ENCODE measurements at regions not wholly inside any gene's neighbourhood (a gene's known extent, or its start where the extent isn't known, plus 50 kb on each side); places are given as distances from the start of the nearest gene placed in this dataset.
"Not testable (repeated sequence)": the region's sequence is repeated elsewhere in the genome, so short reads cannot be mapped to it uniquely, and the experiment has no call there.

DNA sequence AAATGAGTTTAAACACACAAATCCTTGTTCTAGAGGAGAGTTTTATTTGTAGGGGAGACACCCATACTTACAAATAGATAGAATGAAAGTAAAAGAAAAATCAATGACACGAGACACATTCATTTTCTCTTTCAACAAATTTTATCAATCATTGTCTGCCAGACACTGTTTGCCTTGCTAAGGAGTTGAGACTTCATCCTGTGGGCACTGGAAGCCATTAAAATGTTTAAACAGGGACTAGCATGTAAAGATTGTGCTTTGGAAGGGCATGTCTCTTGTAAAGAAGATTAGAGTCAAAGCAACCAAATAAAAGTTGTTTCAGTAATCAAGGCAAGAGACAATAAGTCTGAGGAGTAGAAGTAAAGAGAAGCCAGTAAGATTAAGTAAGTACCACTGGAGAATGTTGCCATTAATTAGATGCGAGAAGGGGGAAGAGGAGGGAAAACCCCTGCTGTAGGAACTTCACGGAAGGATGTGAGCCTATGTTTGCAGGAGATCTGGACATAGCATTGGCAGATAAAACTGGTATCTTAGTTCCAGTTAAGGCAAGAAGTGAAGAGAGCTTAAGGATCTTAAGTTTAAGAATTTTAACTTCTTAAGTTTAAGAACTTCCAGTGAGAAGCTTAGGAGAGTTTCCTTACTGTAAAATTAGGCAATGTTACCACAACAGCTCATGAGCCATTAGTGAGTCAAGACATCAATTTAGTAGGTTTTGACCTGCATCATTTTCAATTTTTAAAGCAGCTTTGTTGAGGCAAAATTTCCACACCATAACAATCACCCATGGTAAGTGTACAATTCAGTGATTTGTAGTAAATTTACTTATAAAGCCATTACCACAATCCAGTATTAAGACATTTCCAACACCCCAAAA, 117.0 kb upstream of the UST start:
- no peak for DNase-seq (ENCODE audit: low read depth)
- TF ChIP-seq, protein P1, sequence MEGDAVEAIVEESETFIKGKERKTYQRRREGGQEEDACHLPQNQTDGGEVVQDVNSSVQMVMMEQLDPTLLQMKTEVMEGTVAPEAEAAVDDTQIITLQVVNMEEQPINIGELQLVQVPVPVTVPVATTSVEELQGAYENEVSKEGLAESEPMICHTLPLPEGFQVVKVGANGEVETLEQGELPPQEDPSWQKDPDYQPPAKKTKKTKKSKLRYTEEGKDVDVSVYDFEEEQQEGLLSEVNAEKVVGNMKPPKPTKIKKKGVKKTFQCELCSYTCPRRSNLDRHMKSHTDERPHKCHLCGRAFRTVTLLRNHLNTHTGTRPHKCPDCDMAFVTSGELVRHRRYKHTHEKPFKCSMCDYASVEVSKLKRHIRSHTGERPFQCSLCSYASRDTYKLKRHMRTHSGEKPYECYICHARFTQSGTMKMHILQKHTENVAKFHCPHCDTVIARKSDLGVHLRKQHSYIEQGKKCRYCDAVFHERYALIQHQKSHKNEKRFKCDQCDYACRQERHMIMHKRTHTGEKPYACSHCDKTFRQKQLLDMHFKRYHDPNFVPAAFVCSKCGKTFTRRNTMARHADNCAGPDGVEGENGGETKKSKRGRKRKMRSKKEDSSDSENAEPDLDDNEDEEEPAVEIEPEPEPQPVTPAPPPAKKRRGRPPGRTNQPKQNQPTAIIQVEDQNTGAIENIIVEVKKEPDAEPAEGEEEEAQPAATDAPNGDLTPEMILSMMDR (IDR thresholded peaks at IDR 0.05; ENCODE audit: low read depth, low read length, missing control alignments), result no peak
- in situ Hi-C loops (cut with HindIII; ENCODE audit: low sequenced_read_pairs), result no loop called here
- H3K4me3 ChIP-seq (ENCODE audit: low read depth, low read length), result no peak overlapping the region

DNA sequence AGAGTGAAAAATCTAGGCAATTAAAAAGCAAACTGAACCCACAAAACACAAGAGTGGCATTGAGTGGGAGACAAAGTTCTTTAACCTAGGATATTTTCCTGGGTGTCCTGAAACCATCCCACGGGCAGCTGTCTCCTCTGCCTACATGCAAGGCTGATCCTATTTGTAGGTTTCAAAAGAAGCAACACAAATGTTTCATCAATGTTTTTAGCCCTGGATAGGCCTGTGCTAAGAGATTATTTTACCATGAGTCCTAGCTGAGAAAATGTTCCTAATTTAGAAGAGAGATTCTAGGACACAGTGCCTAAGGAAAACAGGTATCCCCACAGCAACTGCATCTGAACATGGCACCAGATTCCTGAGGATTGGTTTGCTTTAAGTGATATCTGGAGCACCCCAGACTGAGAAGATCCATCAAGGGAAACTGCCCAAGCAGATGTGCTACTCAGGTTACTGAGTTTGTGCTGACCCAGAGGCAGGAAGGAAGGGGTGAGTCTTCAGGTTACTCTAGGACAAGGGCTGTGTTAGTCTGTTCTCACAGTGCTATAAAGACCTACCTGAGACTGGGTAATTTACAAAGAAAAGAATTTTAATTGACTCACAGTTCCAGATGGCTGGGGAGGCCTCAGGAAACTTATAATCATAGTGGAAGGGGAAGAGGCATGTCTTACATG, 111.6 kb upstream of the UST start:
- no peak overlapping the region for H3K4me3 ChIP-seq (ENCODE audit: low read depth, low read length)
- DNase-seq (ENCODE audit: low read depth), result no peak
- TF ChIP-seq, protein P1 (IDR thresholded peaks at IDR 0.05; ENCODE audit: low read depth, low read length, missing control alignments), result no peak
- in situ Hi-C loops (cut with HindIII; ENCODE audit: low sequenced_read_pairs), result no loop called here

DNA sequence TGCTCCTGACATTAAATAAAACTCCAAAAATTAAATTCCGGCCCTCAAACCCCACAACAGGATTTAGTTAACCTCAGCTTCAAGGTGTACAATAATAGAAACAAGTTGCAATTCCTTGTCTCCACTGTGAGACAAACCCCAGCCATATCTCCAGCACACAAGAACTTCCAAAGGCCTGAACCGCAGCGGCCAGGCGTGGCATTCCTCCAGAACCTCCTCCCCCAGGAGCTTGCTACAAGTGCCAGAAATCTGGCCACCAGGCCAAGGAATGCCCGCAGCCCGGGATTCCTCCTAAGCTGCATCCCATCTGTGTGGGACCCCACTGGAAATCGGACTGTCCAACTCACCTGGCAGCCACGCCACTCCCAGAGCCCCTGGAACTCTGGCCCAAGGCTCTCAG, 105.0 kb upstream of the UST start:
- DNase-seq (ENCODE audit: low read depth); H3K4me3 ChIP-seq (ENCODE audit: low read depth, low read length); in situ Hi-C loops (cut with HindIII; ENCODE audit: low sequenced_read_pairs): not testable (repeated sequence)

DNA sequence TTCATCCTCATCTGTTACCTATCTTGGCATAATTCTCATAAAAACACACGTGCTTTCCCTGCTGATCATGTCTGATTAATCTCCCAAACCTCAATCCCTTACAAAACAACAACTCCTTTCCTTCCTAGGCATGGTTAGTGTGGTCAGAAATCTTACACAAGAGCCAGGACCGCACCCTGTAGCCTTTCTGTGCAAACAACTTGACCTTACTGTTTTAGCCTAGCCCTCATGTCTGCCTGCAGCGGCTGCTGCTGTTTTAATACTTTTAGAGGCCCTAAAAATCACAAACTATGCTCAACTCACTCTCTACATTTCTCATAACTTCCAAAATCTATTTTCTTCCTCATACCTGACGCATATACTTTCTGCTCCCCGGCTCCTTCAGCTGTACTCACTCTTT, 103.6 kb upstream of the UST start:
- in situ Hi-C loops (cut with HindIII; ENCODE audit: low sequenced_read_pairs); H3K4me3 ChIP-seq (ENCODE audit: low read depth, low read length); DNase-seq (ENCODE audit: low read depth): not testable (repeated sequence)

DNA sequence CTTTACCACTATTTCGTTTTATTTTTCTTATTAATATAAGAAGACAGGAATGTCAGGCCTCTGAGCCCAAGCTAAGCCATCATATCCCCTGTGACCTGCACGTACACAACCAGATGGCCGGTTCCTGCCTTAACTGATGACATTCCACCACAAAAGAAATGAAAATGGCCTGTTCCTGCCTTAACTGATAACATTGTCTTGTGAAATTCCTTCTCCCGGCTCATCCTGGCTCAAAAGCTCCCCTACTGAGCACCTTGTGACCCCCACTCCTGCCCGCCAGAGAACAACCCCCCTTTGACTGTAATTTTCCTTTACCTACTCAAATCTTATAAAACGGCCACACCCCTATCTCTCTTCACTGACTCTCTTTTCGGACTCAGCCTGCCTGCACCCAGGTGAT, 101.8 kb upstream of the UST start:
- in situ Hi-C loops (cut with HindIII; ENCODE audit: low sequenced_read_pairs); DNase-seq (ENCODE audit: low read depth): not testable (repeated sequence)

DNA sequence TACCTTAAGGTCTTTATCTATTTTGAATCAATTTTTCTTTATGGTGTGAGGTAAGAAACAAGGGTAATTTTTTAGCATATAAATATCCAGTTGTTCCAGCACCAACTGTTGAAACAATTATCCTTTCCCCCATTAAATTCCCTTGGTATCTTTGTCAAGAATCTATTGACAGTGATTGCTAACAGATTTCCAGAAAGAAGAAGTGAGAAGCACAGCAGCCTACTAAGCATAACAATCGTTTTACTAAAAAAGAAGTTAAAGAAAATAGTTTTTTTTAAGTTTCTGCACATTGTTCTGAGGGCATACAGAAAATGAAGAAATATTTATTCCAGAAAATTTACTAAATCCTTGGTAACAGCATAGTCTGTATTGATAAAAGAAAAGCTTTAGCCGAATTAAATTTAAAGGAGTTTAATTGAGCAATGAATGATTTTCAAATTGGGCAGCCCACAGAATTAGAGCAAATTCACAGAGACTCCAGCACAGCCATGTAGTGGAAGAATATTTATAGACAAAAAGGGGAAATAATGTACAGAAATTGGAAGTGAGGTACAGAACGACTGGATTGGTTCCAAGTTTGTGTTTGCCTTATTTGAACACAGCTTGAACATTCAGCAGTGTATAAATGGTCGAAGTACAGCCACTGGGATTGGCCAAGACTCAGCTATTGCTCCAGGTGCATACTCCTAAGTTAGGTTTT, 97.9 kb upstream of the UST start:
- no peak overlapping the region for H3K4me3 ChIP-seq (ENCODE audit: low read depth, low read length)
- no peak for DNase-seq (ENCODE audit: low read depth)
- in situ Hi-C loops (cut with HindIII; ENCODE audit: low sequenced_read_pairs), result no loop called here
- TF ChIP-seq, protein P1 (IDR thresholded peaks at IDR 0.05; ENCODE audit: low read depth, low read length, missing control alignments), result no peak

More for the DNA sequence above, 101.8 kb upstream of the UST start:
- not testable (repeated sequence) for H3K4me3 ChIP-seq (ENCODE audit: low read depth, low read length)

DNA sequence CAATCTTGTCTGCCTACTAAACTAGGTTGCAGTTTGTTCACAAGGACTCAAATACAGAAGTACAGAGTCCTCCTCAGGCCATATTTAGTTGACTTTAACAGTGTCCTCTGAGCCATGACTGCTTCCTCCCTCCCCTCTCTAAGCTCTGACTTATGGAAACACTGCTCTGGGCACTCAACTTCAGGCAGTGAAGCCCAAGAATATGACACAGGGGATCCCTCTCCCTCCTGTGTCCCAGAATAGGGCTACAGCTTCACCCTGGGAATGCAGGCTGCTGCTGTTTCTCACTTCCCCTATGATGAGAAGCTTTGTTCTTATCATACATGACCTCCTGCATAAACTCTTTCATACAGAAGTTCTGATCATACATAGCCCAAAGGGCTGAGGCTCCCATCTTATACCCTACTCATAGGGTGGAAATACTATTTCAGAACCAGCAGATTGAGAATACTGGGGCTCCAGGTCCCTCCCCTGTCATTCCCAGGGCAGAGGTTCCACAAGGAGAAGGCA, 97.3 kb upstream of the UST start:
- DNase-seq (ENCODE audit: low read depth), result no peak
- in situ Hi-C loops (cut with HindIII; ENCODE audit: low sequenced_read_pairs), result no loop called here
- H3K4me3 ChIP-seq (ENCODE audit: low read depth, low read length), result no peak overlapping the region
- TF ChIP-seq, protein P1 (IDR thresholded peaks at IDR 0.05; ENCODE audit: low read depth, low read length, missing control alignments), result no peak

Measured in astrocyte of the cerebellum (primary cell).